ENCODE measurements at regions not wholly inside any gene's neighbourhood (a gene's known extent, or its start where the extent isn't known, plus 50 kb on each side); places are given as distances from the start of the nearest gene placed in this dataset.

- intact Hi-C loops (cut with DNase I, micrococcal nuclease) = no loop called here
- TF ChIP-seq CTCF (IDR thresholded peaks at IDR 0.05) = no peak
- ATAC-seq = no peak
- Histone ChIP-seq H3K36me3 (ENCODE audit: low read depth) (no peaks in the 10 kb centered on the region), H3K4me3 (no peak overlapping the region), H3K4me1 (ENCODE audit: low read depth) (no peaks in the 10 kb centered on the region), H3K9me3 (no peaks in the 10 kb centered on the region)
- no peak for DNase-seq
Observed at GRCh38 chr7:91644256-91644655, 236.2 kb downstream of the MTERF1 start.

- no peak overlapping the region for H3K4me3 ChIP-seq
- intact Hi-C loops (cut with DNase I, micrococcal nuclease) = no loop called here
- no peaks in the 10 kb centered on the region for H3K36me3 ChIP-seq (ENCODE audit: low read depth)
- DNase-seq (no peak), ATAC-seq (no peak)
- TF ChIP-seq CTCF (IDR thresholded peaks at IDR 0.05) = no peak
- H3K9me3 ChIP-seq = no peaks in the 10 kb centered on the region
- H3K4me1 ChIP-seq (ENCODE audit: low read depth) = no peaks in the 10 kb centered on the region
Observed at GRCh38 chr7:91645542-91645941, 235.0 kb downstream of the MTERF1 start.

GRCh38 chr7:91651986-91652385 is 228.5 kb downstream of the MTERF1 start:
- DNase-seq = no peak
- no peaks in the 10 kb centered on the region for H3K9me3 ChIP-seq
- no peak overlapping the region for H3K4me3 ChIP-seq
- intact Hi-C loops (cut with DNase I, micrococcal nuclease) = no loop called here
- no peaks in the 10 kb centered on the region for H3K36me3 ChIP-seq (ENCODE audit: low read depth)
- no peak for TF ChIP-seq CTCF (IDR thresholded peaks at IDR 0.05)
- ATAC-seq = no peak
- H3K4me1 ChIP-seq (ENCODE audit: low read depth) = no peaks in the 10 kb centered on the region

- intact Hi-C loops (cut with DNase I, micrococcal nuclease) = no loop called here
- Histone ChIP-seq H3K36me3 (ENCODE audit: low read depth) (no peaks in the 10 kb centered on the region), H3K9me3 (no peaks in the 10 kb centered on the region), H3K4me1 (ENCODE audit: low read depth) (no peaks in the 10 kb centered on the region), H3K4me3 (no peak overlapping the region)
- no peak for ATAC-seq
- DNase-seq = no peak
- TF ChIP-seq CTCF (IDR thresholded peaks at IDR 0.05) = no peak
Observed at GRCh38 chr7:91653286-91653685, 227.2 kb downstream of the MTERF1 start.

- no peak for TF ChIP-seq CTCF (IDR thresholded peaks at IDR 0.05)
- Histone ChIP-seq H3K36me3 (ENCODE audit: low read depth) (no peaks in the 10 kb centered on the region), H3K4me3 (no peak overlapping the region), H3K9me3 (no peaks in the 10 kb centered on the region), H3K4me1 (ENCODE audit: low read depth) (no peaks in the 10 kb centered on the region)
- intact Hi-C loops (cut with DNase I, micrococcal nuclease) = no loop called here
- no peak for ATAC-seq
- DNase-seq = no peak
Observed at GRCh38 chr7:91655656-91656055, 224.8 kb downstream of the MTERF1 start.
